Common myeloid progenitor, CD34-positive (primary cell): ENCODE measurements at regions not wholly inside any gene's neighbourhood (a gene's known extent, or its start where the extent isn't known, plus 50 kb on each side); places are given as distances from the start of the nearest gene placed in this dataset.

Experiments used
- CTCF ChIA-PET: fragments of 350-600 bp; sonication (Branson Sonifier 250); formaldehyde crosslinking; loops from one replicate; lab custom pipeline; 2021; ENCODE audit warnings: antibody characterized with exemption; lab: Charles Lee
- POLR2A ChIA-PET: fragments of 350-600 bp; sonication (Branson Sonifier 250); formaldehyde crosslinking; loops from one replicate; lab custom pipeline; 2021; ENCODE audit warnings: antibody characterized with exemption; lab: Charles Lee
- DNase-seq, 3 donors: peaks; one replicate each; pipeline versions ENCODE4 v3.0.0 to v3.0.0-alpha.2; 2013
- H3K27ac ChIP-seq, 2 experiments: 1 replicate in 1 of 2; 2 replicates in 1 of 2; pipeline ENCODE4 v1.7.0; 2013; ENCODE audit warnings: inconsistent platforms in 2 of 2, low read length in 2 of 2, mild to moderate bottlenecking in 2 of 2, low read depth in 1 of 2, moderate library complexity in 1 of 2; ENCODE audit not compliant: severe bottlenecking in 2 of 2, insufficient read depth in 1 of 2, poor library complexity in 1 of 2
- H3K27me3 ChIP-seq, 5 experiments: replicated peaks in 2 of 5; 1 replicate in 3 of 5; 2 replicates in 2 of 5; pipeline versions ENCODE4 v1.6.1 to v1.7.0; 2013; ENCODE audit warnings: low read length in 4 of 5, mild to moderate bottlenecking in 2 of 5, moderate library complexity in 2 of 5, inconsistent platforms in 1 of 5; ENCODE audit not compliant: insufficient read depth in 5 of 5, control insufficient read depth in 4 of 5
- H3K36me3 ChIP-seq, 4 experiments: 1 replicate in 2 of 4; 2 replicates in 2 of 4; pipeline versions ENCODE4 v1.6.1 to v1.7.0; 2013; ENCODE audit warnings: low read length in 3 of 4, control low read depth in 1 of 4, mild to moderate bottlenecking in 1 of 4; ENCODE audit not compliant: control insufficient read depth in 4 of 4, insufficient read depth in 4 of 4
- H3K4me1 ChIP-seq, 4 experiments: 1 replicate in 3 of 4; 2 replicates in 1 of 4; pipeline versions ENCODE4 v1.6.1 to v1.7.1; 2013; ENCODE audit warnings: low read length in 3 of 4, mild to moderate bottlenecking in 3 of 4, control low read depth in 1 of 4, inconsistent platforms in 1 of 4, moderate library complexity in 1 of 4; ENCODE audit not compliant: control insufficient read depth in 4 of 4, insufficient read depth in 4 of 4; ENCODE audit errors: control extremely low read depth in 1 of 4
- H3K4me3 ChIP-seq, 7 experiments: 1 replicate in 4 of 7; 2 replicates in 3 of 7; pipeline versions ENCODE4 v1.5.1 to v1.7.0; 2013; ENCODE audit warnings: mild to moderate bottlenecking in 7 of 7, low read length in 6 of 7, moderate library complexity in 6 of 7, inconsistent platforms in 2 of 7, low read depth in 2 of 7, control low read depth in 1 of 7; ENCODE audit not compliant: insufficient read depth in 4 of 7, control insufficient read depth in 1 of 7; ENCODE audit errors: extremely low read depth in 1 of 7
- H3K9me3 ChIP-seq, 5 experiments: 1 replicate in 4 of 5; 2 replicates in 1 of 5; pipeline versions ENCODE4 v1.6.1 to v1.7.1; 2013; ENCODE audit warnings: low read length in 4 of 5, mild to moderate bottlenecking in 2 of 5, inconsistent platforms in 1 of 5, low read depth in 1 of 5, moderate library complexity in 1 of 5; ENCODE audit not compliant: control insufficient read depth in 4 of 5, insufficient read depth in 2 of 5; ENCODE audit errors: control extremely low read depth in 1 of 5
- WGBS: methylation state at CpG from one replicate; pipeline ENCODE4 v1.1.5; 2013; ENCODE audit not compliant: insufficient coverage; 5-methylcytosine and 5-hydroxymethylcytosine counted together

GRCh38 chr4:24408640-24409039, 175.7 kb downstream of the DHX15 start:
- POLR2A ChIA-PET = no interaction called here
- Histone ChIP-seq H3K9me3 (no peaks in the 10 kb centered on the region), H3K4me3 (no peak overlapping the region), H3K4me1 (no peaks in the 10 kb centered on the region), H3K27me3 (peaks cover 2 to 18% (median 11%) of the 10 kb centered on the region in 5 experiments), H3K27ac (no peak overlapping the region), H3K36me3 (no peaks in the 10 kb centered on the region)
- CTCF ChIA-PET = interaction anchor here (2.7 kb wide), 1 partner anchor 11 kb away, joined by 10 read pairs; no protein-coding TSS in a partner anchor
- DNase-seq = no peak
- no CpG with 5 or more reads among the region's 5 CpGs for WGBS

GRCh38 chr4:24405926-24406325, 178.4 kb downstream of the DHX15 start:
- no peaks in the 10 kb centered on the region for H3K9me3 ChIP-seq
- H3K27ac ChIP-seq = no peak overlapping the region
- H3K4me3 ChIP-seq = no peak overlapping the region
- H3K36me3 ChIP-seq = no peaks in the 10 kb centered on the region
- no peak for DNase-seq
- ChIA-PET POLR2A (no interaction called here), CTCF (no interaction called here)
- H3K4me1 ChIP-seq = no peaks in the 10 kb centered on the region
- WGBS = 92% methylated on average over 5 of the region's 5 CpGs
- peaks cover 0 to 3% (median 2%) of the 10 kb centered on the region in 5 experiments for H3K27me3 ChIP-seq

GRCh38 chr4:24405341-24405740, 179.0 kb downstream of the DHX15 start:
- ChIA-PET CTCF (no interaction called here), POLR2A (no interaction called here)
- Histone ChIP-seq H3K4me3 (no peak overlapping the region), H3K4me1 (no peaks in the 10 kb centered on the region), H3K27ac (no peak overlapping the region), H3K27me3 (peaks cover 0 to 3% (median 1%) of the 10 kb centered on the region in 5 experiments), H3K9me3 (no peaks in the 10 kb centered on the region), H3K36me3 (no peaks in the 10 kb centered on the region)
- 100% methylated on average over 3 of the region's 5 CpGs for WGBS
- no peak for DNase-seq

- 95% methylated on average over 2 of the region's 3 CpGs for WGBS
Measured at GRCh38 chr4:24404281-24404680, 180.1 kb downstream of the DHX15 start.

GRCh38 chr4:24403265-24403664, 181.1 kb downstream of the DHX15 start:
- CTCF ChIA-PET = no interaction called here
- POLR2A ChIA-PET = no interaction called here
- 90% methylated on average over 5 of the region's 5 CpGs for WGBS

More at GRCh38 chr4:24404281-24404680, 180.1 kb downstream of the DHX15 start:
- no peak for DNase-seq
- Histone ChIP-seq H3K4me3 (no peak overlapping the region), H3K27me3 (peaks cover 0 to 2% (median 0%) of the 10 kb centered on the region in 5 experiments), H3K9me3 (no peaks in the 10 kb centered on the region), H3K4me1 (no peaks in the 10 kb centered on the region), H3K27ac (no peak overlapping the region), H3K36me3 (no peaks in the 10 kb centered on the region)
- POLR2A ChIA-PET = no interaction called here
- CTCF ChIA-PET = no interaction called here

GRCh38 chr4:24400537-24400936, 183.8 kb downstream of the DHX15 start:
- CTCF ChIA-PET = no interaction called here
- no peak for DNase-seq
- no peaks in the 10 kb centered on the region for H3K9me3 ChIP-seq
- no peak overlapping the region for H3K4me3 ChIP-seq
- 100% methylated on average over 3 of the region's 3 CpGs for WGBS
- H3K27me3 ChIP-seq = peaks cover 0 to 3% (median 0%) of the 10 kb centered on the region in 5 experiments
- no peak overlapping the region for H3K27ac ChIP-seq
- POLR2A ChIA-PET = no interaction called here
- no peaks in the 10 kb centered on the region for H3K36me3 ChIP-seq
- no peaks in the 10 kb centered on the region for H3K4me1 ChIP-seq

More at GRCh38 chr4:24403265-24403664, 181.1 kb downstream of the DHX15 start:
- Histone ChIP-seq H3K4me3 (no peak overlapping the region), H3K36me3 (no peaks in the 10 kb centered on the region), H3K27me3 (peaks cover 0 to 2% (median 0%) of the 10 kb centered on the region in 5 experiments), H3K4me1 (no peaks in the 10 kb centered on the region), H3K27ac (no peak overlapping the region), H3K9me3 (no peaks in the 10 kb centered on the region)
- no peak for DNase-seq

GRCh38 chr4:24396988-24397387, 187.4 kb downstream of the DHX15 start:
- POLR2A ChIA-PET = no interaction called here

More at GRCh38 chr4:24396988-24397387, 187.4 kb downstream of the DHX15 start:
- WGBS = no CpG with 5 or more reads among the region's 4 CpGs
- peaks cover 0 to 3% (median 0%) of the 10 kb centered on the region in 5 experiments for H3K27me3 ChIP-seq
- no peaks in the 10 kb centered on the region for H3K9me3 ChIP-seq
- no peak overlapping the region for H3K4me3 ChIP-seq
- H3K4me1 ChIP-seq = no peaks in the 10 kb centered on the region
- no peaks in the 10 kb centered on the region for H3K36me3 ChIP-seq
- CTCF ChIA-PET = interaction anchor here (0.9 kb wide), 1 partner anchor 10 kb away, joined by 3 read pairs; no protein-coding TSS in a partner anchor
- H3K27ac ChIP-seq = no peak overlapping the region
- DNase-seq = no peak
